GM23338 (cell line): ENCODE measurements at regions not wholly inside any gene's neighbourhood (a gene's known extent, or its start where the extent isn't known, plus 50 kb on each side); places are given as distances from the start of the nearest gene placed in this dataset.

ENCODE experiments used
- CREB1 ChIP-seq: fragments of 250-450 bp; sonication (Bioruptor Pico); IDR thresholded peaks from 2 replicates; pipeline ENCODE4 v1.5.0; 2020; ENCODE audit warnings: low read depth, mild to moderate bottlenecking, moderate library complexity
- EZH2phosphoT487 ChIP-seq: fragments of 200-600 bp; sonication (generic); IDR thresholded peaks from one replicate; pipeline ENCODE4 v1.8.1; 2018; ENCODE audit warnings: antibody characterized with exemption; ENCODE audit not compliant: unreplicated experiment
- JUNB ChIP-seq: IDR thresholded peaks from one replicate; pipeline ENCODE4 v1.6.1; 2016; ENCODE audit warnings: antibody characterized with exemption; ENCODE audit not compliant: unreplicated experiment
- NANOG ChIP-seq: IDR thresholded peaks from 2 replicates; pipeline ENCODE4 v1.6.1; 2016; ENCODE audit warnings: antibody characterized with exemption, borderline replicate concordance
- POLR2AphosphoS5 ChIP-seq: IDR thresholded peaks from 2 replicates; pipeline ENCODE4 v1.6.1; 2016; ENCODE audit warnings: antibody characterized with exemption, low read depth
- STAT1 ChIP-seq: IDR thresholded peaks from one replicate; pipeline ENCODE4 v1.6.1; 2016; ENCODE audit warnings: antibody characterized with exemption; ENCODE audit not compliant: unreplicated experiment
- ZNF114 ChIP-seq: fragments of 250-450 bp; sonication (Bioruptor Pico); IDR thresholded peaks from 2 replicates; pipeline ENCODE4 v1.5.0; 2020; ENCODE audit warnings: mild to moderate bottlenecking, moderate library complexity
- TF ChIP-seq, protein P1 (sequence below): fragments of 250-450 bp; sonication (Bioruptor Pico); IDR thresholded peaks from 2 replicates; pipeline ENCODE4 v1.5.0; 2020; ENCODE audit warnings: mild to moderate bottlenecking, moderate library complexity
- TF ChIP-seq, protein P2 (sequence below), 2 experiments: fragments of 200-600 bp in 1 of 2; sonication (generic) in 1 of 2; conservative IDR thresholded peaks; 2 replicates each; pipeline versions ENCODE4 v1.5.1 to v1.6.1; 2016 to 2017; ENCODE audit warnings: antibody characterized with exemption in 2 of 2, low read depth in 2 of 2, mild to moderate bottlenecking in 2 of 2, moderate library complexity in 1 of 2
- TF ChIP-seq, protein P3 (sequence below): IDR thresholded peaks from 2 replicates; pipeline ENCODE4 v1.6.1; 2016; ENCODE audit warnings: antibody characterized with exemption

DNA sequence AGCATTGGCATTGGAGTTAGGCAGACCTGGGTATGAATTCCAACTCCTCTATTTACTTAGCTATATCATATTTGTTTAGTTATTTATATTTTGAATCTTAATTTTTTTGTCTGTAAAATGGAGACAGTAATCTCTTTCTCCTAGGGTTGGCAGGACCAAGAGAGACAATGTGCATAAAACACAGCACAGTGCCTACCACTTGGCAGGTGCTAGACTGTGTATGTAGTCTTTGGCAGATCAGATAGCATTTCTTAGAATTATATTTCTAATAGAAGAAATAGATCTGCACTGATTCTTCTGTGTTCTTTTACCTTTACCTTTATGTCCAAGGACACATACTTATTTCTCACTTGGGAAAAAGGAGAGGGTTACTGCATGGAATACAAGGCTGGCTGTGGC, 177.2 kb downstream of the GIPC2 start (continued):
- TF ChIP-seq, protein P1, sequence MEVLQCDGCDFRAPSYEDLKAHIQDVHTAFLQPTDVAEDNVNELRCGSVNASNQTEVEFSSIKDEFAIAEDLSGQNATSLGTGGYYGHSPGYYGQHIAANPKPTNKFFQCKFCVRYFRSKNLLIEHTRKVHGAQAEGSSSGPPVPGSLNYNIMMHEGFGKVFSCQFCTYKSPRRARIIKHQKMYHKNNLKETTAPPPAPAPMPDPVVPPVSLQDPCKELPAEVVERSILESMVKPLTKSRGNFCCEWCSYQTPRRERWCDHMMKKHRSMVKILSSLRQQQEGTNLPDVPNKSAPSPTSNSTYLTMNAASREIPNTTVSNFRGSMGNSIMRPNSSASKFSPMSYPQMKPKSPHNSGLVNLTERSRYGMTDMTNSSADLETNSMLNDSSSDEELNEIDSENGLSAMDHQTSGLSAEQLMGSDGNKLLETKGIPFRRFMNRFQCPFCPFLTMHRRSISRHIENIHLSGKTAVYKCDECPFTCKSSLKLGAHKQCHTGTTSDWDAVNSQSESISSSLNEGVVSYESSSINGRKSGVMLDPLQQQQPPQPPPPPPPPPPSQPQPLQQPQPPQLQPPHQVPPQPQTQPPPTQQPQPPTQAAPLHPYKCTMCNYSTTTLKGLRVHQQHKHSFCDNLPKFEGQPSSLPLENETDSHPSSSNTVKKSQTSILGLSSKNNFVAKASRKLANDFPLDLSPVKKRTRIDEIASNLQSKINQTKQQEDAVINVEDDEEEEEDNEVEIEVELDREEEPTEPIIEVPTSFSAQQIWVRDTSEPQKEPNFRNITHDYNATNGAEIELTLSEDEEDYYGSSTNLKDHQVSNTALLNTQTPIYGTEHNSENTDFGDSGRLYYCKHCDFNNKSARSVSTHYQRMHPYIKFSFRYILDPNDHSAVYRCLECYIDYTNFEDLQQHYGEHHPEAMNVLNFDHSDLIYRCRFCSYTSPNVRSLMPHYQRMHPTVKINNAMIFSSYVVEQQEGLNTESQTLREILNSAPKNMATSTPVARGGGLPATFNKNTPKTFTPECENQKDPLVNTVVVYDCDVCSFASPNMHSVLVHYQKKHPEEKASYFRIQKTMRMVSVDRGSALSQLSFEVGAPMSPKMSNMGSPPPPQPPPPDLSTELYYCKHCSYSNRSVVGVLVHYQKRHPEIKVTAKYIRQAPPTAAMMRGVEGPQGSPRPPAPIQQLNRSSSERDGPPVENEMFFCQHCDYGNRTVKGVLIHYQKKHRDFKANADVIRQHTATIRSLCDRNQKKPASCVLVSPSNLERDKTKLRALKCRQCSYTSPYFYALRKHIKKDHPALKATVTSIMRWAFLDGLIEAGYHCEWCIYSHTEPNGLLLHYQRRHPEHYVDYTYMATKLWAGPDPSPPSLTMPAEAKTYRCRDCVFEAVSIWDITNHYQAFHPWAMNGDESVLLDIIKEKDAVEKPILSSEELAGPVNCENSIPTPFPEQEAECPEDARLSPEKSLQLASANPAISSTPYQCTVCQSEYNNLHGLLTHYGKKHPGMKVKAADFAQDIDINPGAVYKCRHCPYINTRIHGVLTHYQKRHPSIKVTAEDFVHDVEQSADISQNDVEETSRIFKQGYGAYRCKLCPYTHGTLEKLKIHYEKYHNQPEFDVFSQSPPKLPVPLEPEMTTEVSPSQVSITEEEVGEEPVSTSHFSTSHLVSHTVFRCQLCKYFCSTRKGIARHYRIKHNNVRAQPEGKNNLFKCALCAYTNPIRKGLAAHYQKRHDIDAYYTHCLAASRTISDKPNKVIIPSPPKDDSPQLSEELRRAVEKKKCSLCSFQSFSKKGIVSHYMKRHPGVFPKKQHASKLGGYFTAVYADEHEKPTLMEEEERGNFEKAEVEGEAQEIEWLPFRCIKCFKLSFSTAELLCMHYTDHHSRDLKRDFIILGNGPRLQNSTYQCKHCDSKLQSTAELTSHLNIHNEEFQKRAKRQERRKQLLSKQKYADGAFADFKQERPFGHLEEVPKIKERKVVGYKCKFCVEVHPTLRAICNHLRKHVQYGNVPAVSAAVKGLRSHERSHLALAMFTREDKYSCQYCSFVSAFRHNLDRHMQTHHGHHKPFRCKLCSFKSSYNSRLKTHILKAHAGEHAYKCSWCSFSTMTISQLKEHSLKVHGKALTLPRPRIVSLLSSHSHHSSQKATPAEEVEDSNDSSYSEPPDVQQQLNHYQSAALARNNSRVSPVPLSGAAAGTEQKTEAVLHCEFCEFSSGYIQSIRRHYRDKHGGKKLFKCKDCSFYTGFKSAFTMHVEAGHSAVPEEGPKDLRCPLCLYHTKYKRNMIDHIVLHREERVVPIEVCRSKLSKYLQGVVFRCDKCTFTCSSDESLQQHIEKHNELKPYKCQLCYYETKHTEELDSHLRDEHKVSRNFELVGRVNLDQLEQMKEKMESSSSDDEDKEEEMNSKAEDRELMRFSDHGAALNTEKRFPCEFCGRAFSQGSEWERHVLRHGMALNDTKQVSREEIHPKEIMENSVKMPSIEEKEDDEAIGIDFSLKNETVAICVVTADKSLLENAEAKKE (CRISPR knock-in tag), result no peak
- TF ChIP-seq, protein P2, sequence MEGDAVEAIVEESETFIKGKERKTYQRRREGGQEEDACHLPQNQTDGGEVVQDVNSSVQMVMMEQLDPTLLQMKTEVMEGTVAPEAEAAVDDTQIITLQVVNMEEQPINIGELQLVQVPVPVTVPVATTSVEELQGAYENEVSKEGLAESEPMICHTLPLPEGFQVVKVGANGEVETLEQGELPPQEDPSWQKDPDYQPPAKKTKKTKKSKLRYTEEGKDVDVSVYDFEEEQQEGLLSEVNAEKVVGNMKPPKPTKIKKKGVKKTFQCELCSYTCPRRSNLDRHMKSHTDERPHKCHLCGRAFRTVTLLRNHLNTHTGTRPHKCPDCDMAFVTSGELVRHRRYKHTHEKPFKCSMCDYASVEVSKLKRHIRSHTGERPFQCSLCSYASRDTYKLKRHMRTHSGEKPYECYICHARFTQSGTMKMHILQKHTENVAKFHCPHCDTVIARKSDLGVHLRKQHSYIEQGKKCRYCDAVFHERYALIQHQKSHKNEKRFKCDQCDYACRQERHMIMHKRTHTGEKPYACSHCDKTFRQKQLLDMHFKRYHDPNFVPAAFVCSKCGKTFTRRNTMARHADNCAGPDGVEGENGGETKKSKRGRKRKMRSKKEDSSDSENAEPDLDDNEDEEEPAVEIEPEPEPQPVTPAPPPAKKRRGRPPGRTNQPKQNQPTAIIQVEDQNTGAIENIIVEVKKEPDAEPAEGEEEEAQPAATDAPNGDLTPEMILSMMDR (conservative IDR thresholded peaks at IDR 0.05; ENCODE audit: low read depth in 2 of 2), result no peak
- no peak for TF ChIP-seq EZH2phosphoT487
- TF ChIP-seq STAT1, result no peak
- TF ChIP-seq, protein P3, sequence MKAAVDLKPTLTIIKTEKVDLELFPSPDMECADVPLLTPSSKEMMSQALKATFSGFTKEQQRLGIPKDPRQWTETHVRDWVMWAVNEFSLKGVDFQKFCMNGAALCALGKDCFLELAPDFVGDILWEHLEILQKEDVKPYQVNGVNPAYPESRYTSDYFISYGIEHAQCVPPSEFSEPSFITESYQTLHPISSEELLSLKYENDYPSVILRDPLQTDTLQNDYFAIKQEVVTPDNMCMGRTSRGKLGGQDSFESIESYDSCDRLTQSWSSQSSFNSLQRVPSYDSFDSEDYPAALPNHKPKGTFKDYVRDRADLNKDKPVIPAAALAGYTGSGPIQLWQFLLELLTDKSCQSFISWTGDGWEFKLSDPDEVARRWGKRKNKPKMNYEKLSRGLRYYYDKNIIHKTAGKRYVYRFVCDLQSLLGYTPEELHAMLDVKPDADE, result no peak
- TF ChIP-seq NANOG, result no peak
- TF ChIP-seq ZNF114 (CRISPR knock-in tag), result no peak
- no peak for TF ChIP-seq POLR2AphosphoS5
- no peak for TF ChIP-seq JUNB
- no peak for TF ChIP-seq CREB1 (CRISPR knock-in tag)
